ENCODE measurements at regions not wholly inside any gene's neighbourhood (a gene's known extent, or its start where the extent isn't known, plus 50 kb on each side); places are given as distances from the start of the nearest gene placed in this dataset.

GRCh38 chr18:71018816-71019215, 730.0 kb downstream of the SOCS6 start:
- no peak for TF ChIP-seq CTCF (IDR thresholded peaks at IDR 0.05)
- no peak for DNase-seq
- Mint-ChIP-seq H3K4me1 (ENCODE audit: low read depth) (no peaks in the 10 kb centered on the region), H3K27ac (no peak overlapping the region), H3K9me3 (peaks cover 59% of the 10 kb centered on the region), H3K4me3 (no peak overlapping the region), H3K36me3 (ENCODE audit: low read depth) (no peaks in the 10 kb centered on the region), H3K27me3 (ENCODE audit: insufficient read depth) (no peaks in the 10 kb centered on the region)

- H3K9me3 Mint-ChIP-seq = peaks cover 34% of the 10 kb centered on the region
- no peak for DNase-seq
- TF ChIP-seq CTCF (IDR thresholded peaks at IDR 0.05) = no peak
- no peak overlapping the region for H3K27ac Mint-ChIP-seq
- H3K27me3 Mint-ChIP-seq (ENCODE audit: insufficient read depth) = no peaks in the 10 kb centered on the region
- H3K36me3 Mint-ChIP-seq (ENCODE audit: low read depth) = no peaks in the 10 kb centered on the region
- H3K4me1 Mint-ChIP-seq (ENCODE audit: low read depth) = no peaks in the 10 kb centered on the region
- H3K4me3 Mint-ChIP-seq = no peak overlapping the region
Measured at GRCh38 chr18:71012789-71013188, 723.9 kb downstream of the SOCS6 start.

GRCh38 chr18:71011389-71011788, 722.5 kb downstream of the SOCS6 start:
- no peak for TF ChIP-seq CTCF (IDR thresholded peaks at IDR 0.05)
- no peak for DNase-seq
- Mint-ChIP-seq H3K27me3 (ENCODE audit: insufficient read depth) (no peaks in the 10 kb centered on the region), H3K36me3 (ENCODE audit: low read depth) (no peaks in the 10 kb centered on the region), H3K4me1 (ENCODE audit: low read depth) (no peaks in the 10 kb centered on the region), H3K9me3 (peaks cover 23% of the 10 kb centered on the region), H3K4me3 (no peak overlapping the region), H3K27ac (no peak overlapping the region)

GRCh38 chr18:71008257-71008656, 719.4 kb downstream of the SOCS6 start:
- TF ChIP-seq CTCF (IDR thresholded peaks at IDR 0.05) = no peak
- no peaks in the 10 kb centered on the region for H3K27me3 Mint-ChIP-seq (ENCODE audit: insufficient read depth)
- H3K4me3 Mint-ChIP-seq = no peak overlapping the region
- H3K9me3 Mint-ChIP-seq = peaks cover 38% of the 10 kb centered on the region
- no peak for DNase-seq
- no peaks in the 10 kb centered on the region for H3K4me1 Mint-ChIP-seq (ENCODE audit: low read depth)
- no peaks in the 10 kb centered on the region for H3K36me3 Mint-ChIP-seq (ENCODE audit: low read depth)
- H3K27ac Mint-ChIP-seq = no peak overlapping the region

- Mint-ChIP-seq H3K4me1 (ENCODE audit: low read depth) (no peaks in the 10 kb centered on the region), H3K27me3 (ENCODE audit: insufficient read depth) (no peaks in the 10 kb centered on the region), H3K36me3 (ENCODE audit: low read depth) (no peaks in the 10 kb centered on the region), H3K4me3 (no peak overlapping the region), H3K27ac (no peak overlapping the region), H3K9me3 (peaks cover 58% of the 10 kb centered on the region)
- no peak for DNase-seq
- no peak for TF ChIP-seq CTCF (IDR thresholded peaks at IDR 0.05)
Measured at GRCh38 chr18:71001597-71001996, 712.8 kb downstream of the SOCS6 start.

- no peaks in the 10 kb centered on the region for H3K36me3 Mint-ChIP-seq (ENCODE audit: low read depth)
- H3K4me1 Mint-ChIP-seq (ENCODE audit: low read depth) = no peaks in the 10 kb centered on the region
- H3K9me3 Mint-ChIP-seq = peaks cover 56% of the 10 kb centered on the region
- H3K4me3 Mint-ChIP-seq = no peak overlapping the region
- H3K27ac Mint-ChIP-seq = no peak overlapping the region
- TF ChIP-seq CTCF (IDR thresholded peaks at IDR 0.05) = no peak
- H3K27me3 Mint-ChIP-seq (ENCODE audit: insufficient read depth) = no peaks in the 10 kb centered on the region
- DNase-seq = no peak
Measured at GRCh38 chr18:70998490-70998889, 709.6 kb downstream of the SOCS6 start.
